BJ (cell line): ENCODE measurements at regions not wholly inside any gene's neighbourhood (a gene's known extent, or its start where the extent isn't known, plus 50 kb on each side); places are given as distances from the start of the nearest gene placed in this dataset.

ENCODE experiments used
- CTCF ChIA-PET: fragments of 350-600 bp; formaldehyde crosslinking; extraction: SDS; loops from one replicate; lab custom pipeline; 2021; ENCODE audit warnings: antibody characterized with exemption, inconsistent platforms; lab: Yijun Ruan, JAX
- POLR2A ChIA-PET: fragments of 300-600 bp; sonication (Branson Sonifier 250); formaldehyde crosslinking; extraction: SDS; loops from one replicate; lab custom pipeline; 2021; ENCODE audit warnings: antibody characterized with exemption; lab: Charles Lee
- DNase-seq: peaks from one replicate; pipeline ENCODE4 v3.0.0-alpha.2; 2011; ENCODE audit warnings: low read depth
- H3K27me3 ChIP-seq: 2 replicates; pipeline ENCODE4 v1.6.0; 2011; ENCODE audit warnings: low read length; ENCODE audit not compliant: control insufficient read depth, insufficient read depth
- H3K36me3 ChIP-seq: 2 replicates; pipeline ENCODE4 v1.5.1; 2011; ENCODE audit warnings: low read length; ENCODE audit not compliant: control insufficient read depth, insufficient read depth
- H3K4me3 ChIP-seq: 2 replicates; pipeline ENCODE4 v1.5.1; 2011; ENCODE audit warnings: low read depth, mild to moderate bottlenecking, control low read depth, low read length
- CTCF ChIP-seq: IDR thresholded peaks from 2 replicates; pipeline ENCODE4 v1.5.1; 2011; ENCODE audit warnings: low read depth, mild to moderate bottlenecking, control low read depth, inconsistent platforms, low read length, moderate library complexity; ENCODE audit not compliant: insufficient read depth

- no peak for TF ChIP-seq CTCF
- CTCF ChIA-PET = no interaction called here
- POLR2A ChIA-PET = no interaction called here
- Histone ChIP-seq H3K27me3 (no peaks in the 10 kb centered on the region), H3K4me3 (no peak overlapping the region), H3K36me3 (no peaks in the 10 kb centered on the region)
- DNase-seq = no peak
Measured at GRCh38 chr9:106283769-106284168, 579.2 kb upstream of the ZNF462 start.

- Histone ChIP-seq H3K36me3 (no peaks in the 10 kb centered on the region), H3K27me3 (no peaks in the 10 kb centered on the region), H3K4me3 (no peak overlapping the region)
- no peak for TF ChIP-seq CTCF
- no peak for DNase-seq
- CTCF ChIA-PET = interaction anchor here (1.6 kb wide), 1 partner anchor 578 kb away, joined by 4 read pairs; no protein-coding TSS in a partner anchor
- POLR2A ChIA-PET = no interaction called here
Measured at GRCh38 chr9:106284296-106284695, 578.7 kb upstream of the ZNF462 start.

GRCh38 chr9:106286249-106286648 is 576.7 kb upstream of the ZNF462 start:
- DNase-seq = no peak
- H3K27me3 ChIP-seq = no peaks in the 10 kb centered on the region
- ChIA-PET CTCF (interaction anchor here (1.1 kb wide), 1 partner anchor 578 kb away, joined by 4 read pairs; no protein-coding TSS in a partner anchor), POLR2A (interaction anchor here (0.6 kb wide), 1 partner anchor 93 kb away, joined by 3 read pairs; no protein-coding TSS in a partner anchor)
- H3K4me3 ChIP-seq = no peak overlapping the region
- H3K36me3 ChIP-seq = no peaks in the 10 kb centered on the region
- peak; percentile 14; the same call in 1 of the 2 replicates for TF ChIP-seq CTCF

- TF ChIP-seq CTCF = no peak
- ChIA-PET CTCF (no interaction called here), POLR2A (no interaction called here)
- no peak for DNase-seq
- H3K27me3 ChIP-seq = no peaks in the 10 kb centered on the region
- no peak overlapping the region for H3K4me3 ChIP-seq
- H3K36me3 ChIP-seq = no peaks in the 10 kb centered on the region
Measured at GRCh38 chr9:106287091-106287631, 575.8 kb upstream of the ZNF462 start.

- no peak for TF ChIP-seq CTCF
- Histone ChIP-seq H3K36me3 (no peaks in the 10 kb centered on the region), H3K27me3 (no peaks in the 10 kb centered on the region), H3K4me3 (no peak overlapping the region)
- no peak for DNase-seq
- POLR2A ChIA-PET = no interaction called here
- CTCF ChIA-PET = interaction anchor here (0.7 kb wide), 1 partner anchor 884 kb away, joined by 3 read pairs; no protein-coding TSS in a partner anchor
Measured at GRCh38 chr9:106287731-106288130, 575.2 kb upstream of the ZNF462 start.
